ENCODE measurements at regions not wholly inside any gene's neighbourhood (a gene's known extent, or its start where the extent isn't known, plus 50 kb on each side); places are given as distances from the start of the nearest gene placed in this dataset.

GRCh38 chr5:104941030-104941645, 1378.5 kb upstream of the NUDT12 start:
- TF ChIP-seq TAF1 (IDR thresholded peaks at IDR 0.05; ENCODE audit: borderline replicate concordance, insufficient read depth, low read length) (no peak), POLR2AphosphoS5 (IDR thresholded peaks at IDR 0.05; ENCODE audit: low read depth, low read length) (no peak), FOXP2 (optimal IDR thresholded peaks at IDR 0.05; ENCODE audit: borderline replicate concordance, extremely low read depth, extremely low read length, insufficient read depth) (no peak), REST (IDR thresholded peaks at IDR 0.05; ENCODE audit: insufficient read depth in 1 of 2, low read depth in 2 of 2, low read length in 2 of 2) (no peak), SIN3A (IDR thresholded peaks at IDR 0.05; ENCODE audit: borderline replicate concordance, insufficient read depth, low read length) (no peak)

GRCh38 chr5:104937598-104937997, 1375.0 kb upstream of the NUDT12 start:
- no peak for TF ChIP-seq SIN3A (IDR thresholded peaks at IDR 0.05; ENCODE audit: borderline replicate concordance, insufficient read depth, low read length)

GRCh38 chr5:104932431-104932830, 1369.8 kb upstream of the NUDT12 start:
- no peak for TF ChIP-seq REST (IDR thresholded peaks at IDR 0.05; ENCODE audit: insufficient read depth in 1 of 2, low read depth in 2 of 2, low read length in 2 of 2)
- no peak for TF ChIP-seq SIN3A (IDR thresholded peaks at IDR 0.05; ENCODE audit: borderline replicate concordance, insufficient read depth, low read length)
- no peak for TF ChIP-seq TAF1 (IDR thresholded peaks at IDR 0.05; ENCODE audit: borderline replicate concordance, insufficient read depth, low read length)
- no peak for TF ChIP-seq POLR2AphosphoS5 (IDR thresholded peaks at IDR 0.05; ENCODE audit: low read depth, low read length)
- TF ChIP-seq FOXP2 (optimal IDR thresholded peaks at IDR 0.05; ENCODE audit: borderline replicate concordance, extremely low read depth, extremely low read length, insufficient read depth), result no peak

- no peak for TF ChIP-seq FOXP2 (optimal IDR thresholded peaks at IDR 0.05; ENCODE audit: borderline replicate concordance, extremely low read depth, extremely low read length, insufficient read depth)
- no peak for TF ChIP-seq SIN3A (IDR thresholded peaks at IDR 0.05; ENCODE audit: borderline replicate concordance, insufficient read depth, low read length)
- TF ChIP-seq TAF1 (IDR thresholded peaks at IDR 0.05; ENCODE audit: borderline replicate concordance, insufficient read depth, low read length), result no peak
- no peak for TF ChIP-seq REST (IDR thresholded peaks at IDR 0.05; ENCODE audit: insufficient read depth in 1 of 2, low read depth in 2 of 2, low read length in 2 of 2)
- TF ChIP-seq POLR2AphosphoS5 (IDR thresholded peaks at IDR 0.05; ENCODE audit: low read depth, low read length), result no peak
Measured at GRCh38 chr5:104928906-104929520, 1366.4 kb upstream of the NUDT12 start.

GRCh38 chr5:104915226-104915625, 1352.6 kb upstream of the NUDT12 start:
- TF ChIP-seq REST (IDR thresholded peaks at IDR 0.05; ENCODE audit: insufficient read depth in 1 of 2, low read depth in 2 of 2, low read length in 2 of 2), result no peak
- TF ChIP-seq FOXP2 (optimal IDR thresholded peaks at IDR 0.05; ENCODE audit: borderline replicate concordance, extremely low read depth, extremely low read length, insufficient read depth), result no peak
- no peak for TF ChIP-seq SIN3A (IDR thresholded peaks at IDR 0.05; ENCODE audit: borderline replicate concordance, insufficient read depth, low read length)

All from PFSK-1 (cell line).